ENCODE measurements at regions not wholly inside any gene's neighbourhood (a gene's known extent, or its start where the extent isn't known, plus 50 kb on each side); places are given as distances from the start of the nearest gene placed in this dataset.

DNA sequence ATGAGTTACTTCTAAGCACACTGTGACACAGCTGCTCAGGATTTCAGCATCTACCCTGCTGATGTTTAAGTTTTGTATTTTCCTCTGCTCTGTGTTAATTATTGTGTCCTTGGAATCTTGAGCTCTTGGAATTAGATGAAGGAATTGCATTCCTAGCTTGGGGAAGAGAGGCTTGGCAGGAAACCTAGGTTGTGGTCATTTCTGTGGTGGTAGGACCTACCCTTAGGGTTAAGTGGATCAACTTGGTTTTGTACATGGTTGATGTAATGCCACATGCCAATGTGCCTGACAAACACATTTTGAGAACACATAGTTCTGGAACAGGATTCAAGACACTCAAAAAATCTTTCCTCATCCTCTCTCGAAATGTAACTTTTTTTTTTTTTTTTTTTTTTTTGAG is 264.5 kb upstream of the MEX3C start:
- Histone ChIP-seq H3K36me3 (ENCODE audit: control insufficient read depth in 2 of 4, insufficient read depth in 4 of 4, low read length in 3 of 4) (no peaks in the 10 kb centered on the region), H2AK5ac (ENCODE audit: low read depth, low read length) (no peak overlapping the region), H3K23ac (ENCODE audit: insufficient read length) (no peak overlapping the region), H2BK120ac (replicated peaks; ENCODE audit: low read depth, low read length) (no peak overlapping the region), H2BK20ac (ENCODE audit: low read length) (no peak overlapping the region), H4K20me1 (replicated peaks in 1 of 2; ENCODE audit: control insufficient read depth in 1 of 2, insufficient read depth in 2 of 2, low read length in 2 of 2) (no peaks in the 10 kb centered on the region), H3K23me2 (ENCODE audit: low read depth, low read length) (no peaks in the 10 kb centered on the region), H2BK5ac (ENCODE audit: low read depth, low read length) (no peak overlapping the region), H2BK15ac (ENCODE audit: low read length) (no peak overlapping the region), H3K14ac (ENCODE audit: insufficient read length) (no peak overlapping the region), H4K91ac (replicated peaks; ENCODE audit: insufficient read length, low read length) (no peak overlapping the region), H3K9me3 (ENCODE audit: insufficient read depth in 2 of 2, low read depth in 1 of 2, low read length in 1 of 2) (no peaks in the 10 kb centered on the region), H3K27me3 (replicated peaks in 1 of 4; ENCODE audit: control insufficient read depth in 3 of 4, extremely low read depth in 1 of 4, insufficient read depth in 3 of 4, low read length in 3 of 4) (no peaks in the 10 kb centered on the region), H4K8ac (ENCODE audit: extremely low read depth, insufficient read depth, low read length) (no peak overlapping the region), H3K4me2 (ENCODE audit: insufficient read depth in 1 of 2, low read depth in 2 of 2, low read length in 2 of 2) (no peak overlapping the region), H3K56ac (replicated peaks; ENCODE audit: insufficient read length, low read depth, low read length) (no peak overlapping the region), H3K4me3 (ENCODE audit: extremely low read depth in 1 of 4, insufficient read depth in 2 of 4, low read depth in 3 of 4, low read length in 4 of 4) (no peak overlapping the region), H3K4me1 (replicated peaks in 1 of 4; ENCODE audit: control insufficient read depth in 3 of 4, insufficient read depth in 4 of 4, low read length in 3 of 4) (peaks cover 0 to 4% (median 0%) of the 10 kb centered on the region in 4 experiments; a peak in 1 of 7 replicates), H3K79me1 (ENCODE audit: low read depth, low read length) (no peaks in the 10 kb centered on the region), H3K4ac (replicated peaks; ENCODE audit: insufficient read length, low read depth, low read length) (no peak overlapping the region), H3K9ac (replicated peaks in 1 of 4; ENCODE audit: extremely low read depth in 1 of 4, low read depth in 3 of 4, low read length in 3 of 4) (no peak overlapping the region), H3K18ac (ENCODE audit: extremely low read depth, low read length) (no peak overlapping the region), H4K5ac (ENCODE audit: insufficient read length, low read depth, low read length) (no peak overlapping the region), H2AFZ (ENCODE audit: low read length) (no peak overlapping the region), H2BK12ac (ENCODE audit: low read depth, low read length) (no peak overlapping the region), H3K79me2 (ENCODE audit: control insufficient read depth in 1 of 2, insufficient read depth in 2 of 2, low read length in 2 of 2) (no peaks in the 10 kb centered on the region), H3K27ac (ENCODE audit: low read depth, low read length) (no peak overlapping the region)
- WGBS, 2 experiments (ENCODE audit: extremely low coverage in 1 of 2, insufficient coverage in 1 of 2, insufficient read length in 1 of 2, insufficient replicate concordance in 2 of 2, low coverage in 1 of 2, low lambda C conversion rate in 2 of 2, missing lambda C conversion rate in 1 of 2) = 100% methylated on average over 1 of the region's 1 CpG; no CpG with 5 or more reads in 1 of the 2 experiments
- DNase-seq (ENCODE audit: low read depth in 1 of 2, low spot score in 2 of 2) = no peak
- TF ChIP-seq SP1 (IDR thresholded peaks at IDR 0.05; ENCODE audit: low read depth, low read length) (no peak), SIX5 (IDR thresholded peaks at IDR 0.05; ENCODE audit: low read depth, low read length) (no peak), KDM4A (IDR thresholded peaks at IDR 0.05; ENCODE audit: low read depth, low read length, severe bottlenecking) (no peak), CHD1 (IDR thresholded peaks at IDR 0.05; ENCODE audit: low read depth, low read length) (no peak), MAFK (IDR thresholded peaks at IDR 0.05; ENCODE audit: low read depth, low read length) (no peak)
- FAIRE-seq = no peak
- ChIA-PET POLR2A (ENCODE audit: partially characterized antibody) (no interaction called here), CTCF (ENCODE audit: partially characterized antibody) (no interaction called here)
